Activated CD8-positive, alpha-beta memory T cell treated with anti-CD3 and anti-CD28 coated beads for 1 hour (primary cell): ENCODE measurements at regions not wholly inside any gene's neighbourhood (a gene's known extent, or its start where the extent isn't known, plus 50 kb on each side); places are given as distances from the start of the nearest gene placed in this dataset.

Source experiments
- DNase-seq, 2 donors: peaks; one replicate each; pipeline ENCODE4 v3.0.0-alpha.2; 2020; ENCODE audit warnings: low read depth in 1 of 2; ENCODE audit errors: extremely low read depth in 1 of 2

DNA sequence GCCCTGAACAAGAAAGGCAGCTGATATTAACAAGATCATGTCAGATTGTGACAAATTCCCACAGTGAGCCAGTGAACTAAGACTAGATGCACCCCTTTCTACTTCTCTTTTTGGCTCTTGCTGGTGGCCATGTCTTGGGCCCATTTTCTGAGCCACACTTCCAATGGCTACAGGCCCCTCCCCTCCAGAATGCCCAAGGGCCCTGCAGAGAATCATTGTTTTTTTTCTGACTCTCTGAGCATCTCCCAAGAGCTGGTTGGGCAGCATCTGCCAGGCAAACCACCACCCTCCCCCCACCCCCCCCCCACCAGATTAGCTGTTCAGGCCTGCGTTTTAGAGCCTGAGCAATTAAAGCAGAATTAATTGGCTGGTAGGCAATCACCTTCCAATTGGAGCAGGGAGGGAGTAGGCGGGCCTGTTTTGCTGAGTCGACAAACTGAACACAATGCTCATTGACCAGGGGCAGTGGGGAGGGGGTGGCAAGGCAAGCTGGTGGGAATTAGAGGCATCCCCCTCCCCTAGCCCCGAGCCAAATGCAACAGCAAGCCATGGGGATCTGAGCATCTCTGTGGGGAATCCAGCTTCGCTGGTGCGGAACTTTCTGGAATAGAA is 541.4 kb downstream of the MN1 start:
- DNase-seq, result no peak

GRCh38 chr22:27262361-27262760 is 539.2 kb downstream of the MN1 start:
- DNase-seq, result no peak

DNA sequence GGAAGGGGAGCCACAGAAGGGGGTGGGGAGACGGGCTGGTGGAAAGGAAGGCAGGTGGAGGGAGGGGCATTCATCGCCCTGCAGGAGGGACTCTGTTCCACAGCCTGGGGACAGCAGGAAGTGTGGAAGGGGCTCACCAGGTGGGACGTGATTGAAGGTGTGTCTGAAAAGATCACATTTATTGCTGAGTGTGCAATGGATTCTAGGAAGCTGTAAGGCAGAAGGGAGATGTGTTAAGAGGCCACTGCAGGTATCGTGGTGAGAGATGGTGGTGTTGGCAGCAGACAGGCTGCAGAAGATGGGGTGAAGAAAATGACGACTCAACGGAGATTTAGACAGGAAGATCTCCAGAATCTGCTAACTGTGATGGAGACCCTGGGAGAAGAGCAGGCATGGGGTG is 537.4 kb downstream of the MN1 start:
- no peak for DNase-seq

DNA sequence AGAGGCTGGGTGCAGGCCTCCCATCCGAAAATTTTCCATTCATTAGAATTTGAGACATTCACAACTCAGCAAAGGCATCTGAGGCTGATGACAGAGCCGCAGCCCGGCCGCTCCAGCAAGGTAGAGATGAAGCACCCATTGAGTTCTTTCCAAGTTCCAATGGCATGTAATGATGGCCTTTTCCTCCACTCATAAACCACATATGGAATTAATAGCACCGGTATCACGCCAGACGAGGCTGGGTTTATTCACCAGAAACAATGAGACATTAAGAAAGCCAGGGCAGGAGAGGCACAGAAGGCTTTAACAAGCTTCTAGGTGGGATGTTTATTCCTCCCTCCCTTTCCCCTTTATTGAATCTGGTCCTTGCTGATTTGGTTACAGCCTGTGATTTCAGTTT is 534.4 kb downstream of the MN1 start:
- no peak for DNase-seq

GRCh38 chr22:27269751-27270543 is 531.6 kb downstream of the MN1 start:
- DNase-seq, result no peak

GRCh38 chr22:27270818-27271510 is 530.6 kb downstream of the MN1 start:
- no peak for DNase-seq

DNA sequence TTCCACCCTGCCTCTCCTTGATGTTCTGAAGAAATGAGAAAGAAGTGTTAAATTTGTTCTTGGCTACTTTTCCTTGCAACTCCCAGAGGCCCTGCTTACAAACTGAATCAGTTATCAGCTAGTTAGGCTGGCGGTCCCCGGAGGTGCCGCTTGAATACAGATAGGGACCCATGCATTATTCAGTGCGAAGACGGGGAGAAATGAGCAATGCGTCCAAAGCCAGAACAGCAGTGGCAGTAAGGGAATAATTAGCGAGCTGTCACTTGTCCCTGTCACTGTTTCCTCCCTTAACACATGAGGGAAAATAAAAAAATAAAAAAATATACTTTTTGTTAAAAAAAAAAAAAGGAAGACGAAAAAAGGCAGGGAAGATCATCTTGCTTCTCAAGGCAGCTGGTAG is 528.1 kb downstream of the MN1 start:
- no peak for DNase-seq

GRCh38 chr22:27273853-27274252 is 527.7 kb downstream of the MN1 start:
- DNase-seq, result no peak

DNA sequence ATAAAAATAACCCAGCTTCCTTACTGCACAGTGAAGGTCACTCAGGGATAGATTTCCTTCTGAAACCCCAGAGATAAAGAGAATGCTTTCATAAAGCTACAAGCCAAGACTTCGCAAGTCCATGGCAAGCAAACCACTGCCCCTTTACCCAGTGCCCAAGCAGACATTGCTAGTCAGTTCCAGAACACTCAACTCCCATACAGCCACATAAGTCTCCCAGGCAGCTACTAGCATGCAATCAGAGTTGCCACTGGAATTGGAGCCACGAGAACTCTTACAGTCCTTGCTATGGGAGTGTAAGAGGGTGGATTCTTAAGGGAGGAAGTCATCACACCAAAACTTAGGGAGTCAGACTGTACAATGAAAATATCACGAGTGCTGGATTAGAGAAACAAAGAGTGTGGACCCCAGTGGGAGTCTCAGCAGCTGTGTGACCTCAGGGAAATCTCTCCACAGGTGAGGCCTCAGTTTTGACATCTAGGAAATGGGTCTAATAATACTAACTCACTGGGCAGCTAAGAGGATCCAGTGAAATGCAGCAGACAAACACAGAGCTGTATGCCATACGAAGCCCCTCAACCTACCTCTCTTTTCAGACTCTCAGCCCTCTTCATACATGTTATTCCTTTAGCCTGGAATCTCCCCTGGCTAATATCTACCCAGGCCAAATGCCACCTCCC is 526.6 kb downstream of the MN1 start:
- DNase-seq, result no peak

GRCh38 chr22:27278946-27279345 is 522.6 kb downstream of the MN1 start:
- no peak for DNase-seq

DNA sequence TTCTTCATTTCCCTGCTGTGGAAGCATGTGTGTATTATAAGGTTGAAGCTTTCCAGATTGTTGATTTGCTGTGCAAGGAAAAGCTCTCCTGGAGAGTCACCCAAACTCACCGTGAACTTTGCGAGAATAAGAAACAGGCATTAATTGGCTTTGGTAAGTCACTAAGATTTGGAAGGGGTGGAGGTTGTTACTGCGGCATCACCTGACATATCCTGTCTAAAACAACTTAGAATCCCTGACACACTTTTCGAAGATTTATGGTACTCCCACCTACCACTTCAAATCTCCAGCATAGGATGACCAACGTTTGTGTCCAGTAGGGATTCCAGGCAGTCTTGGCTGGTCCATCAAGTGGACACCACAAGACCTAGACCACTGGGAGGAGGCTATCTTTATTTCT is 518.3 kb downstream of the MN1 start:
- no peak for DNase-seq

DNA sequence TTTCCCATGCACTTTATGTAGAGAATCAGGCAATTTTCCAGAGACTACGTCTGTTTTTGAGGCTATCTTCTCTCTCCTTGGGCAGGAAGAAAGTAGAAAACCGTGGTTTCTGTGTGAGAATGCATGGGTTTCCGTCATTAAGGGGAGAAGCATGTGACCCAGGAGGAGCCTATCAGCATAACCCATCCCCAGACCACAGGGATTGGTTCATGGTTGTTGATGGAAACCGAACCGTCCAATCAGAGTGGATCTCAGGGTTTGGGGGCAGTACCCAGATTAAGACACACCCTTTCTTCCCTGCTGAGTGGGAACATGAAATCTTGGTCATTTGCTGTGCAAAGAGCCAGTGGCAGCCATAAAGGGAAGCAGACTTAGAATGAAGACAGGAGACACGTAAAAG is 517.8 kb downstream of the MN1 start:
- no peak for DNase-seq

DNA sequence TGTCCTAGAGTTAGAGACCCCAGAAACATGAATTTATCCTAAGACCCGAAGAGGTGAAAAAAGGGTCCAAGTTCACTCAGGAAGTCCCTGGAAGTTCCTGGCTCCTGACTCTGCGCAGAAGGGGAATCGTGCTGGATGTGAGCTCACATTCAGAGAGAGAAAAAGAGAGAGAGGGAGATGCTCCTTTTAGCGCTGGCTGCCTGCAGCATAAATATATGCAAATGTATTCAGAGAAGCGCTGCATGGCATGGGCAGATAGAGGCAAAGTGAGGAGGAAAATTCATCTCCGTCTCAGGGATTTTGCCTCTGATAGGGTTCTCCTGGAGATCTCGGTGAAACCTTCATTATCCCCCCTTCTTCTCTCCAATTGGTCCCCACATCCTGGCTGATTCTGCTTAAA is 517.2 kb downstream of the MN1 start:
- no peak for DNase-seq

DNA sequence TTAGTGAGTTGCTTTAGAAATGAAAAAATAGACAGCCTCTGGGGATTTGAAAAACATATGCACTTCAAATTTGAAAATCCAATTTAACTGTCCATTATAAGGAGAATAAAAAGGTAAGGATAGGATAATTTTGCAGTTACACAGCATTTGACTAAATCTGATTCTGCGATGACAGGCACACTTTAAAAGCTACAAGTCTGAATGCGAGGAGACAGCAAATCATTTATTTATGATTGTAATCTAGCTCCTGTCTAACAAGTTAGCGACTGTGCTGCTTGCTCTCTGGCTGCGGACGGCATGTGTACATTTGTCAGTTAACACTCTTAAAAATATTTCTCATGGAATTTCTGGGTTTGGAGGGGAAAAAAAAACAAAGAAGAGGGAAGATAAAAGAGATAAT is 514.8 kb downstream of the MN1 start:
- DNase-seq, result no peak

DNA sequence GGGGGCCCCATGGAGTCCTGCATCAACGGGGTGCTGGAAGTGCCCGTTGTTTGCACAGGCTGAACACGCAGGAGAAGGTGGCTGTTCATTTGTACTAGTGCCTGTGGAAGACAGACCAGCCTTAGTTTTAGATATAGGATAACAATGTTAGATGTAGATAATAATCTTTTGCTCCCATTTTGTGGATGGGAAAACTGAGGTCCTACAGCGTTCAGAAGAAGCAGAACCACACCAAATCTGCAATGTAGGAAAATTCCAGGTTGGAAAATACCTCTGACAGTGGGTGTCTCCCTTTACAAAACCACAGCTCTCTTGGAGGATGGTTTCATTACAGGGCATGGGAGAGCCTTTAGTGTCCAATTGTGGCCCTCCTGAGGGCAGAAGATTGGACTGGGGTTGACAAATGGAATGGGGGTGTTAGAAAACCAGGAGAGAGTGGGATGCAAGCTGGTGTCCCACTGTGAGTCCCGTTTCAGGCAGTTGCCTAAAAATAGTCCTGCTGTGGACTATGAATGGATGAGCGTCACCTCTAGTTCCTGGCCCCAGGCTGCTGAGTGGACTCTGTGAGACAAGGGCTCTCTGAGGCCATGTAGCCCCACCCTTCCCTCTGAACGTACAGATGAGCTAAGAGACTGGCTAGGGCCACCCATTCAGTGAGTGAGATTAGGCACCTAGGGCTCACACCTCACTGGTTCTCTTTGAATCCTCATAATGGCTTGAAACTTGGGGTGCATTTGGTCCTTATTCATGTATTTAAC is 508.8 kb downstream of the MN1 start:
- DNase-seq, result no peak

DNA sequence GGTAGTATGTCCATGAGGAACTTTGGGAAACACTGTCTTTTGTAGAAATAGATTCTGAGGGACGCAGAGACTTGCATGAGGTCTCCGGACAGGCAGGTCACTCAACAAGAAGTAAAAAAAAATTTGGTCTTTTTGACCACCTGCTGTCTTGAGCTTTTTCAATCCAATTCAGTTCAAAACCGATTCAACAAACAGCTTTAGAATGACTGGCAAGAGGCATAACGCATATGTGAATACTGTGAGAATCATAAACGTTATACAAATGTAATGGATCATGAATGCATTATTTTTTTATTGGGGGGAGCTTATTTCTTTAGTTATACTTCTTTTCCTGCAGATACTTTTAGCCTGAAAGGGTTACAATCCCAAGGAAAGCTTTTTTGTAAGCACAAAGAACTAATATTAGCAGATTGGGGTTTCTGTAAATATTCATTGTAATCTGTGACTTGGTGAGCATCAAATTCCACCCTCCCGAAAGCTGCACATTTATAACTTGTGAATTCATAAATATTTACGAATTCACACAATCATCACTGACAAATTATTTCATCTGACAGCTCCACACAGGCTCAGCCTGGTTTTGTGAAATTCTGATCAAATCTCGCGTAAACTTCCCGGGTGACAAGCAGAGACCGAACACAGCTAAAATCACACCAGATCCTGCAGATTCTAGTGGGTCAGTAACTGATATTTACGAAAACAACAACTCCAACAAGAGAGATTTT is 507.7 kb downstream of the MN1 start:
- DNase-seq, result no peak

- DNase-seq, result no peak
Measured at GRCh38 chr22:27295040-27295439, 506.5 kb downstream of the MN1 start.

DNA sequence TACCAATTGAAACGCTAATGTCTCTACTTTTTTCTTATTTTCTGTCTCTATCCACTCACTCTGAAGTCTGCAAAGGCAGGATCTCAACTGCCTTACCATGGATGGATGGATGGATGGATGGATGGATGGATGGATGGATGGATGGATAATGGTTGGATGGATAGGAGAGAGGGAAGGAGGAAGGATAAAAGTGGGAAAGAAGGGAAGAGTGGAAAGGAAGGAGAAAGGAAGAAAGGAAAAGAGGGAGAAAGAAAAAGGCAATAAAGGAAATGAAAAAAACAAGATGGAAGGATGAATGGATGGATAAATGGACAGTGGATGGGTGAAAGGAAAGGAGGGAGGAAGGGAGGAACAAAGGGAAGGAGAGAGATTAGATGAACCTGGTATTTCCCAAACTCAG is 506.0 kb downstream of the MN1 start:
- DNase-seq, result no peak

GRCh38 chr22:27296091-27296675 is 505.4 kb downstream of the MN1 start:
- DNase-seq, result no peak

DNA sequence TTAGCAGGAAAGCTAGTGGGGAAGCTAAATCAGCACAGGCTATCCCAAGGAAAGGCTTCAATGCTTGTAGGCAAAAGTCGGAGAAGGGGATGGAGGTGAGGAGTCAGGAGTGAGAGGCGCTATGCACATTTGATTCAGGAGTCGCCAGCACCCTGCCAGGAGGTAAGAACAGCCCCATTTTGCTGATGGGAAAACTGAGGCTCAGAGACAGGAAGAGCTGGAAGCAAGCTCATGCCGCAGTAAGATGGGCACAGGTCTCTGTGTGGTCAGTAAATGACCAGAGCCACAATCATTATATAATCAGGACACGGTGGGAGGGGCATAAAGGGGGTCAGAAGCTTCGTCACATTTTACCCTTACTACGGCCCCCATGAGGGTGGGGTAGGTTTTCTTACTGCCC is 504.4 kb downstream of the MN1 start:
- no peak for DNase-seq
